ENCODE measurements at regions not wholly inside any gene's neighbourhood (a gene's known extent, or its start where the extent isn't known, plus 50 kb on each side); places are given as distances from the start of the nearest gene placed in this dataset.

DNA sequence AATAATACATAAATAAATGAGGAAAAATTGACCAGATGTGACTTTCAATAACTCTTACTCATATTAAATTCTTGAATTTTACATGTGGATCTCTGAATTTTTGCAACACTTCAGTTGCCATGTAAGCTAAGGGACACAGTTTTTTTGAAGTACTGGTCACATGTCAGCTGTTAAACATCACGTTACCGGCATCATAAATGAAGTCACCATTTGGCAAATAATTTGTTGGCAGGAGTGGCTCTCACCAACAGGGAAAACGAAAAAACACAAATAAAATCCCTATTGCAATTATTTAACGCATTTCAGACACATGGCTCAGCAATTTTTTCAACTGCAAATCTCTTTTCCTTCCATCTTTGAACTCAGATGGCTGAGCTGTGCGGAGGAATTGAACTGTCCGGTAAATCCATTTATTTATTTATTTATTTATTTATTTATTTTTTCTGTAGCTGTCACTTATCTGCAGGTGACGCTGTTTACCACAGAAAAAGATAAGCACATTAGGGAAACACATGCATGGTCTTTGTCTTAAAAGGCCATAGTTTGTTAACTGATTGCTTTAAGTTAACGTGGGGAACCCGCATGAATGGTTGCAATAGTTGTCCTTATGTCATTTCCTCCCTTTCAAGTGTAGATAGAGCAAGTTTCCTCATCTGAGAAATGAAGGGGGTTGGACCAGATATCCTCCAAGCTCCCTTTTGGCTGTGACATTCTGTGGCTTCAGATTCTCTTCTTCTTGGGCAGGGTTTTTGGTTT is 64.7 kb upstream of the JAZF1 start:
- TF ChIP-seq POLR2A (IDR thresholded peaks at IDR 0.05; ENCODE audit: low read depth, low read length) = no peak
- TF ChIP-seq POLR2AphosphoS5 (IDR thresholded peaks at IDR 0.05; ENCODE audit: low read depth, low read length) = no peak
